ENCODE measurements at regions not wholly inside any gene's neighbourhood (a gene's known extent, or its start where the extent isn't known, plus 50 kb on each side); places are given as distances from the start of the nearest gene placed in this dataset.

GRCh38 chr3:188956839-188957489, 214.8 kb upstream of the TPRG1 start:
- no peak overlapping the region for H3K4me3 Mint-ChIP-seq (ENCODE audit: unreplicated experiment)
- DNase-seq = peak in 1 of 2 experiments; percentile 57
- Histone ChIP-seq H3K9me3 (no peaks in the 10 kb centered on the region), H3K27me3 (replicated peaks; ENCODE audit: control insufficient read depth, insufficient read depth, low read length) (no peaks in the 10 kb centered on the region), H3K4me1 (peaks cover 6% of the 10 kb centered on the region; the same call in 1 of the 2 replicates), H3K36me3 (ENCODE audit: control insufficient read depth, insufficient read depth, low read length) (no peaks in the 10 kb centered on the region), H3K4me3 (ENCODE audit: low read depth, low read length) (no peak overlapping the region)
- intact Hi-C loops (cut with micrococcal nuclease; ENCODE audit: unreplicated experiment) = loop anchor here (1.0 to 10.0 kb wide), 4 partner anchors 187 to 802 kb away; partner anchors contain the start of gene LPP
- ChIA-PET CTCF (no interaction called here), POLR2A (no interaction called here)
- no peaks in the 10 kb centered on the region for H3K9me3 Mint-ChIP-seq (ENCODE audit: unreplicated experiment)
- no TSS peak for BruUV-seq (replicated peaks)
- no peaks in the 10 kb centered on the region for H3K36me3 Mint-ChIP-seq (ENCODE audit: insufficient read depth, unreplicated experiment)
- TF ChIP-seq, protein P1, sequence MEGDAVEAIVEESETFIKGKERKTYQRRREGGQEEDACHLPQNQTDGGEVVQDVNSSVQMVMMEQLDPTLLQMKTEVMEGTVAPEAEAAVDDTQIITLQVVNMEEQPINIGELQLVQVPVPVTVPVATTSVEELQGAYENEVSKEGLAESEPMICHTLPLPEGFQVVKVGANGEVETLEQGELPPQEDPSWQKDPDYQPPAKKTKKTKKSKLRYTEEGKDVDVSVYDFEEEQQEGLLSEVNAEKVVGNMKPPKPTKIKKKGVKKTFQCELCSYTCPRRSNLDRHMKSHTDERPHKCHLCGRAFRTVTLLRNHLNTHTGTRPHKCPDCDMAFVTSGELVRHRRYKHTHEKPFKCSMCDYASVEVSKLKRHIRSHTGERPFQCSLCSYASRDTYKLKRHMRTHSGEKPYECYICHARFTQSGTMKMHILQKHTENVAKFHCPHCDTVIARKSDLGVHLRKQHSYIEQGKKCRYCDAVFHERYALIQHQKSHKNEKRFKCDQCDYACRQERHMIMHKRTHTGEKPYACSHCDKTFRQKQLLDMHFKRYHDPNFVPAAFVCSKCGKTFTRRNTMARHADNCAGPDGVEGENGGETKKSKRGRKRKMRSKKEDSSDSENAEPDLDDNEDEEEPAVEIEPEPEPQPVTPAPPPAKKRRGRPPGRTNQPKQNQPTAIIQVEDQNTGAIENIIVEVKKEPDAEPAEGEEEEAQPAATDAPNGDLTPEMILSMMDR (IDR thresholded peaks at IDR 0.05; ENCODE audit: insufficient read depth in 1 of 2, low read depth in 1 of 2, low read length in 1 of 2, severe bottlenecking in 1 of 2, unreplicated experiment in 1 of 2) = peak; percentile 65 to 67
- H3K4me1 Mint-ChIP-seq (ENCODE audit: low read depth, unreplicated experiment) = no peaks in the 10 kb centered on the region
- H3K27ac Mint-ChIP-seq (ENCODE audit: unreplicated experiment) = no peak overlapping the region
- no peaks in the 10 kb centered on the region for H3K27me3 Mint-ChIP-seq (ENCODE audit: insufficient read depth, unreplicated experiment)

DNA sequence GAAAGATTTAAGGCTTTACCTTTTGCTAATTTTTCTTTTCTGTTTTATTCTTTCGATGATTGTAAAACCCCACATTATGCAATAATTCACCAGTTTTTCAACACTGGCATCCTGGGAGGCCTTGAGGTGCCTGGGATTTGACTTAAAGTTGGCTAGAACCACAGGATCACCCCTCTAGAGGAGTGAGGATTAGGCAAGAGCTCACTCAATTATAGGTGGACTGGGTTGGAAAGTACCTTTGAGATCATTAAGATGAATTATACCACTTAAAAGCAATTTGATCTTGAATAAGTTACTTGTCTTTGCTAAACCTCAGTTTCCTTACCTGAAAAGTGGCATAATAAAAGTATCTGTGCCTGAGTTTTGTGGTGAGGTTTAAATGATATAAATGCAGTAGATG, 212.8 kb upstream of the TPRG1 start:
- no peaks in the 10 kb centered on the region for H3K36me3 Mint-ChIP-seq (ENCODE audit: insufficient read depth, unreplicated experiment)
- H3K27me3 Mint-ChIP-seq (ENCODE audit: insufficient read depth, unreplicated experiment) = no peaks in the 10 kb centered on the region
- no peak overlapping the region for H3K4me3 Mint-ChIP-seq (ENCODE audit: unreplicated experiment)
- no peaks in the 10 kb centered on the region for H3K36me3 ChIP-seq (ENCODE audit: control insufficient read depth, insufficient read depth, low read length)
- intact Hi-C loops (cut with micrococcal nuclease; ENCODE audit: unreplicated experiment) = loop anchor here (5.0 to 10.0 kb wide), 3 partner anchors 377 to 804 kb away; partner anchors contain the start of gene LPP
- ChIA-PET POLR2A (no interaction called here), CTCF (no interaction called here)
- H3K27ac Mint-ChIP-seq (ENCODE audit: unreplicated experiment) = no peak overlapping the region
- no TSS peak for BruUV-seq (replicated peaks)
- no peaks in the 10 kb centered on the region for H3K4me1 Mint-ChIP-seq (ENCODE audit: low read depth, unreplicated experiment)
- H3K9me3 ChIP-seq = no peaks in the 10 kb centered on the region
- H3K4me3 ChIP-seq (ENCODE audit: low read depth, low read length) = no peak overlapping the region
- H3K4me1 ChIP-seq = peaks cover 6% of the 10 kb centered on the region; the same call in 1 of the 2 replicates
- DNase-seq = no peak
- no peaks in the 10 kb centered on the region for H3K9me3 Mint-ChIP-seq (ENCODE audit: unreplicated experiment)
- no peaks in the 10 kb centered on the region for H3K27me3 ChIP-seq (replicated peaks; ENCODE audit: control insufficient read depth, insufficient read depth, low read length)
- TF ChIP-seq, protein P1 (IDR thresholded peaks at IDR 0.05; ENCODE audit: insufficient read depth in 1 of 2, low read depth in 1 of 2, low read length in 1 of 2, severe bottlenecking in 1 of 2, unreplicated experiment in 1 of 2) = no peak

DNA sequence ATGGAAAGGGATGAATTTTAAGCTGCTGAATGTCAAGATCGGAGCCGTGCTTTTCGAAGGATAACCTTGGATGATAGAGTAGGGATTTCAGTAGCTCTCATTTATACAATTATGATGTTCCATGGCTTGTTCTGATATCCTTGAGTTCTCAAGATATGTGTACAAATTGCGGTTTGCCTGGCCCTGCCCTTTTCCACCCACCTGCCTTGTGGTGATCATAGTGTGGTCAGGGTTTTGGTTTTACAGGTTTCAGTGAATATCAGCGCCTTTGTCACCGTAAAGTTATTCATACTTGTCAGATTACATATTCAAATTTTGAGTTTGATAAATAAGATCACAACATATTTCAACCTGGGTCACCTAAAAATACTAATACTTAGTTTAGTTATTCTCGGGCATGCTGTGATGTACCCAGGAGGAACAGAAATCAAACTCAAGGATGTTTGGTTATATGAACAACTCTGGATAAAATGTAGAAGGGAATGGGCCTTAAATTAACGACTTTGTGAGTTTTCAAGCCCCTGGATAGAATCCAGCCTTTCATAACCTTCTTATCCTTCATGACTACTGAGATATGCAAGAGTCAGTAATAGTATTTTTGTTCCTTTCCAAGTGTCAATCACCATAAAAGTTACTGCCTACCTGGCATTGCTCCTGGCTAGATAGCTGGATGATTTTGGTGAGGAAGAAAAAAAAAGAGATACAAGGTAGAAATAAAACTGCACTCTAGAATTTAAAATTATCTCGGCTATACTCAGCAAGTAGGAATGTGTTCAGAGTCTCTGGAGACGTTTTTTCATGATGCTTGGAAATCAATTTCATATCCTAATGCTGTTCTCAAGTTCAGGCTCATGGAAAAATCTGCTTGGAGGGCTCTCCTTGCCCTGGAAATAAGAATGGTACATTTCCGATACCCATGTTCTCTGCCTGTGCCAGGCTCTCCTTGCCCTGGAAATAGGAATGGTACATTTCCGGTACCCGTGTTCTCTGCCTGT, 209.2 kb upstream of the TPRG1 start:
- TF ChIP-seq, protein P1 (IDR thresholded peaks at IDR 0.05; ENCODE audit: insufficient read depth in 1 of 2, low read depth in 1 of 2, low read length in 1 of 2, severe bottlenecking in 1 of 2, unreplicated experiment in 1 of 2) = no peak
- POLR2A ChIA-PET = no interaction called here
- no peaks in the 10 kb centered on the region for H3K4me1 Mint-ChIP-seq (ENCODE audit: low read depth, unreplicated experiment)
- H3K9me3 Mint-ChIP-seq (ENCODE audit: unreplicated experiment) = no peaks in the 10 kb centered on the region
- DNase-seq = no peak
- no peaks in the 10 kb centered on the region for H3K9me3 ChIP-seq
- intact Hi-C loops (cut with micrococcal nuclease; ENCODE audit: unreplicated experiment) = no loop called here
- no peaks in the 10 kb centered on the region for H3K36me3 ChIP-seq (ENCODE audit: control insufficient read depth, insufficient read depth, low read length)
- no peak overlapping the region for H3K27ac Mint-ChIP-seq (ENCODE audit: unreplicated experiment)
- H3K27me3 Mint-ChIP-seq (ENCODE audit: insufficient read depth, unreplicated experiment) = no peaks in the 10 kb centered on the region
- H3K4me3 Mint-ChIP-seq (ENCODE audit: unreplicated experiment) = no peak overlapping the region
- H3K27me3 ChIP-seq (replicated peaks; ENCODE audit: control insufficient read depth, insufficient read depth, low read length) = no peaks in the 10 kb centered on the region
- CTCF ChIA-PET = no interaction called here
- H3K4me1 ChIP-seq = no peaks in the 10 kb centered on the region
- BruUV-seq (replicated peaks) = no TSS peak
- H3K36me3 Mint-ChIP-seq (ENCODE audit: insufficient read depth, unreplicated experiment) = no peaks in the 10 kb centered on the region
- no peak overlapping the region for H3K4me3 ChIP-seq (ENCODE audit: low read depth, low read length)
